GM19240 (cell line): ENCODE measurements at regions not wholly inside any gene's neighbourhood (a gene's known extent, or its start where the extent isn't known, plus 50 kb on each side); places are given as distances from the start of the nearest gene placed in this dataset.

ENCODE experiments used
- DNase-seq: peaks from one replicate; pipeline ENCODE4 v3.0.0; 2011; ENCODE audit warnings: low spot score; ENCODE audit not compliant: insufficient read length

DNA sequence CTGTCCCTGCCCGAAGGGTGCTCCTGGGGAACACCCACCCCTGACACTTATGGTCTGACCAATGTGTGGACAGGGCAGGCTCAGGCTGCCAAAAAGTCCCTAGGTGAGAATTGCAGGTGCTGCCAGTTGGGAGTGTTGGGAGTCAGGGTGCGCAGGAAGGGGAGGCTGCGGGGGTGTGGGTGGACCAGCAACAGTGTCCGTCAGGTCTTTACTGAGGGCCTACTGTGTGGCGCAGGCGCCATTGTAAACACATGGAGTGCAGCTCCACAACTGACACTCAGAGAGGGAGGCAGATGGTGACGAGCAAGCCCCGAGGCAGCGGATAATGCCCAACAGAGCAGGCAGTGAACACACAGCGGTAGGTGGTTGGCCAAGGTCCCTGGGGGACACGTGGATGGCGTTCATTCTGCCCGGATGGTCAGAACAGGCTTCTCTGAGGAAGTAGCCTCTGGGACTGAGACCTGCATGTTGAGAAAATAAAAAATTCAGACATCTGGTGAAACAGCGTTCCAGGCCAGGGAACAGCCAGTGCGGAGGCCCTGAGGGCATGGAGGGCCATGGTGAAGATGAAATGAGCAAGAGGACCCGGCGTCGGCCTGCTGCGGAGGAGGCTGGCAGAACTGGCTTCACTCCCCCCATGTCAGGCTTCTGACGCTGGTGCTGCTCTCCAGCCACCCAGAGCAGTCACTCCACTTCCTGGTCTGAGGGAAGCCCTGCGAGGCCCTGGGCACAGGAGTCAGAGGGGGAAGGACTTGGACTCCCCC, 136.2 kb upstream of the ZBTB40 start:
- no peak for DNase-seq

DNA sequence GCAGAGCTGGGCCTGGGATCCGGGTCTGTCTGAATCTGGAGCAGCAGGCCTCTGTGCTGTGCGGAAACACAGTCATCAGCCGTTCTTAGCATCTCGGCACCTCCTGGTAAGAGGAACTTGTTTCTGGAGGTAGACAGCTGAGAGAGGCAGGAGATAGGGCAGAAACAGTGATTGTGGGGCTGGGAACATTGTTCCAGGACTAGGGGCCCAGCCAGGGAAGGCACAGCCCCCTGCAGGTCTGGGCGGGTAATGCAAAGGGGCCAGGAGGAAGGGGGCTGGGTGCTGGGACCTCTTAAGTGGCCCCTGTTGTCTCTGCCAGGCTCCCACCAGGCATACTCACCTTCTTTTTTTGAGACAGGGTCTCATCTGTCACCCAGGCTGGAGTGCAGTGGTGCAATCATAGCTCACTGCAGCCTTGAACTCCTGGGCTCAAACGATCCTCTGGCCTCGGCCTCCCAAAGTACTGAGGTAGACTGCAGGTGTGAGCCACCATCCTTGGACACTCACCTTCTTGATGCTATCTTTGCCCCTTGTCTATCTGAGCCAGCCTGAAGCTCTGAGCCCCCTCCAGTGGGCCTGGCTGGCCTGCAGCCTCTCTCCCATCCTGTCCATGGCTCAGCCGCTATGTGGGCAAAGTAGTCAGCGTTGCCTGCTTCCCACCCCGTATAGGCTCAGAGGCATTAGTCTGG, 134.3 kb upstream of the ZBTB40 start:
- DNase-seq, result no peak

DNA sequence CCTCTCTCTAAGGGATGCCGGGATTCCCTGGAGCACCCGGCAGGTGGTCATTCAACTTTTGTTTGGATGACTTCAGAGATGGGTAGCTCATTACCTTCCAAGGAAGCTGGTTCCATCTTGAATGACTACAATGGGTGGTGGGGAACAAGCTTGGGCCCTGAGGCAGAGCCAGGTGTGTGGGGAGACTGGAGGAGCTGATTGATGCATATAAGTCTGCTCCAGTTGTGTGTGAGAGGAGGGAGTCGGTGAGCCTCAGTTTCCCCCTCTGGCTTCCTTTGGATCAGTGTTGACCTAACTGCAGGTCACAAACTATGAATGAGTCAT, 133.8 kb upstream of the ZBTB40 start:
- no peak for DNase-seq

DNA sequence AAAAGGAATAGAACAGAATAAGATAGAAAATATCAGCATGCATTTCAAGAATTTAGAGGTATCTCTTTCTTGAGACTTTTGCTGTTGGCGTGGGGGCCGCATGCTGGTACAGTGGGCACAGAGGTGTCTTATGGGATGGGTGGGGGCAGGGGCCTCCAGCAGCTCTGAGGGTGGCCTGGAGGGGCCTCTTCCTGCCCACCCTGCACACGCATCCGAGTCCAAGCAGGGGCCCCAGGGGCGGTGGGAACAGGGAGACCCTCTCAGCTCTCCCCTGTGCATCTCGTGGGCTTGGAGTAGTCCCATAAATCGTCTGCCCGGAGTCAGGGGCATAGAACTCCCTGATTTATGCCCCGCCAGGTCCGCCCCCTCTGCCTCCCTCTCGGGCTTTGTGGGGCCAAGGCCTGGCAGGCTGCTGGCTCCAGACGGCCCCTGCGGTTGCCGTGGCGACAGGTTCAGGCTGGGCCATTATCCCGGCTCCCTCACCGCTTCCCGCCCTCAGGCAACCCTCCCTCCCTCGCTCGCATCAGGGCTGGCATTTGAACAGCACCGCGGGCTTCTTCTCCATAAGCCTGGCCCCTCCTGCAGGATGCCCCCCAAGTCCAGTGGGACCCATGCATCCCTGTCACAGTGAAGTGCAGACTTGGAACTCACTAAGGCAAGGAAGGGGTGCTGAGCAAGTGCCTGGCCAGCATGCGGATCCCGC, 133.2 kb upstream of the ZBTB40 start:
- DNase-seq, result no peak

DNA sequence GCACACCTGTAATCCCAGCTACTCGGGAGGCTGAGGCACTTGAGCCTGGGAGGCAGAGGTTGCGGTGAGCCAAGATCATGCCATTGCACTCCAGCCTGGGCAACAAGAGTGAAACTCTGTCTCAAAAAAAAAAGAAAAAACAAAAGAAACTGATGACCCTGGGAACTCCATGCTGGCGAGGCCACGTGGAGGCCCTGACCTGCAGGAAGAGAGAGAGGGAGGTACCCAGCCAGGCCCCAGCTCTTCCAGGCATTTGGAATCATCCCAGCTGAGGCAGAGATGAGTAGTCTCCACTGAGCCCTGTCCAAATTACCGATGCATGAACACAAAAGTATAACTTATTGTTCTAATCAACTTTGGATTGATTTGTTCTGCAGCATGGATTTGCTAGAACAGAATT, 132.0 kb upstream of the ZBTB40 start:
- no peak for DNase-seq

DNA sequence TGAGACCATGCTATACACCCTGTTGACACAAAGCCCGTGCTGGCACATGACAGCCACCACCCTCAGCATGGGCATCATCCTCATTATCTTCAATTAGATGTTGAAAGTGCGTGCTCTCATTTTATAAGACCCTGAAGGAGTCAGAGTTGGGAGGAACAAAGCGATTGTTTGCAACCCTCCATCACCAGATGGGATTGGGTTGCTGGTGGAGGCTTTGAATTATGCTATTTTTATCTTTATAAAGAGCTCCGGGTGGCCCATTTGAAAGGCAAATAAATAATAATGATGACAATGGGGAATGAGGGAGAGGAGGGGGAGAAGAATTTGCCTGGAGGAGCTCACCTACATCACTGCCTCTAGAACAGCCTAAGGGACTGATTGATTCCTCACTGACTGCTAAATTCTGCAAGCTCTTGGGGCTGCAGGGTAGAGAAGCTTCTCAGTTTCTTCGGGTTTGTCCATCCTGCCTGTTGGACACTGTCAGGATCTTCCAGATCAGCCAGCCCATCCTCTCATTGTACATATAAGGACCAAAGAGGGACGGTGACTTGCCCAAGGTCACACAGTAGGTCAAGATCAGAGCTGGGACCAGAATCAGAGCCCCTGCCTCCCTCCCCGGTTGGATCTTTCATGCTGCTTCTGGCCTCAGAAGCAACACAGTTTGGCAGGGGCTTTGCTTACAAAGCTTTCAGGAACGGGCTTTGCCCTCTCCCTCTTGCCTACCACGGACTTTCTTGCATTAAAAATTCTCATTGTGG, 130.9 kb upstream of the ZBTB40 start:
- no peak for DNase-seq

DNA sequence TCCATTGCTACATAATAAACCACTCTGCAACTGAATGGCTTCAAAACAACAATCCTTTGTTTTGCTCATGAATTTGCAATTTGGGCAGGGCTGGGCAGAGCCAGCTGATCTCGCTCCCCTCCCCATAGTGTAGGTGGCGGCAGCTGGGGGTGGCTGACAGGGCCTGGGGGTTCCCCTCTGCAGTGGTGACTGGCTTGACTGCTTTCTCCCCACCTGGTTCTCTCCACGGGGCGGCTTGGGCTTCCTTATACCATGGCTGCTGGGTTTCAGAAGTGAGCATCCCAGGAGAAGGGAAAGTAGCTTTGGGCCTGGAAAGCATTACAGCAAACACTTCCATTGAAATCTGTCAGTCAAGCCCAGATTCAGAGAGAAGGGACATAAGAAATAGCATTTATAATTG, 129.7 kb upstream of the ZBTB40 start:
- DNase-seq, result no peak

DNA sequence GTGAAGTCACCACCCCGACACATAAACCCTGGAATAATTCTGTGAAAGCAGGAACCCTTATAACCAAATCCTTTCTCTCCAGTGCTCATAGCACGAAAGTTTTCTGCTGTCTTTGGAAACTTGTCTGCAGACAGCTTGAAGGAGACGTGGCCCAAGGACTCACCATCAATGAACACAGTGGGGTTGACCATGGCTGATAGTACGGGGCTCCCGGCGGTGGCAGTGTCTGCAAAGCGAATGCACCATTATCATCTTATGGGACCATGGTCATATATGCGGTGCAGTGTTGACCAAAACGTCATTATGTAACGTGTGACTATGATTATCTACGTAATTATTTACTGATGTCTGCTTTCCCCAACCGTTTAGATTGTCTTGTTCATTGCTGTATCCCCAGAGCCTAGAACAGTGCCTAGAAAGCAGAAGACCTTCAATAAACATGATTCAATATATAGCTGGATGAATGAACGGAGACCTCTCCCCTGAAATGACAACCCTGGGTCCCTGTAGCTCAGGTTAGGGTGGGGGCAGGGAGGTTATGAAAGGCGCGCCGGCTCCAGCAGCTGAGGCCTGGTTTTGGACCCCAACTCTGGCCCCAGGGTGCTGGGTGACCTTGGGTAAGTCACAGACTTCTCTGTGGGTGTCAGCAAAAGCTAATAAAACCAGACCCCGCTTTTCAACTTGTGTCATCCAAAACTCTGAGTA, 128.4 kb upstream of the ZBTB40 start:
- no peak for DNase-seq

DNA sequence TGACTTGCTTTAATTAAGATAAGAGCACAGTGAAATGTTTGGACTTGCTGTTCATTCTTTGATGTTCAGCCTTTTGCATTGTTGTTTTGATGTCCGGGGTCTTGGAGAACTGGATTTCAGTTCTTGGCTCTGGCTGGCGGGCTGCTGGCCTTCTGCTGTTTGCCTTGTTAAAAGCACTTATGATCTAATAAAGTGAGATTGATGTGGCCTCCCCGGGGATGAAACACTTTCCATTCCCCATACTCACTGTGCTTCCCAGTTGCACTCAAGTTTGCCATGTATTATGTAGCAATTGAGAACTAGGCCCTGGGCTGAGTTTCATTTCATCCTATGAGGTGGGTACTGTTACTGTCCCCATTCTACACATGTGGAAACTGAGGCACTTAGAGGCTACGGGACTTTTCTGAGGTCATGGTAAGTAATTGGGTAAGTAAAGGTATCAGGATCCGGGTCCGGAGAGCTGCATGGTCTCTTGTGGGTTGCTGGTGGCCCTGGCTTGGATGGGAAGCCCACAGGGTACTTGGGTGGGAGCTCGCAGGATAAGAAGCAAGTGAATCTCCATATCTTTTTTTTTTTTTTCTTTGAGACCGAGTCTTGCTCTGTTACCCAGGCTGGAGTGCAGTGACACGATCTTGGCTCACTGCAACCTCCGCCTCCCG, 127.7 kb upstream of the ZBTB40 start:
- no peak for DNase-seq

DNA sequence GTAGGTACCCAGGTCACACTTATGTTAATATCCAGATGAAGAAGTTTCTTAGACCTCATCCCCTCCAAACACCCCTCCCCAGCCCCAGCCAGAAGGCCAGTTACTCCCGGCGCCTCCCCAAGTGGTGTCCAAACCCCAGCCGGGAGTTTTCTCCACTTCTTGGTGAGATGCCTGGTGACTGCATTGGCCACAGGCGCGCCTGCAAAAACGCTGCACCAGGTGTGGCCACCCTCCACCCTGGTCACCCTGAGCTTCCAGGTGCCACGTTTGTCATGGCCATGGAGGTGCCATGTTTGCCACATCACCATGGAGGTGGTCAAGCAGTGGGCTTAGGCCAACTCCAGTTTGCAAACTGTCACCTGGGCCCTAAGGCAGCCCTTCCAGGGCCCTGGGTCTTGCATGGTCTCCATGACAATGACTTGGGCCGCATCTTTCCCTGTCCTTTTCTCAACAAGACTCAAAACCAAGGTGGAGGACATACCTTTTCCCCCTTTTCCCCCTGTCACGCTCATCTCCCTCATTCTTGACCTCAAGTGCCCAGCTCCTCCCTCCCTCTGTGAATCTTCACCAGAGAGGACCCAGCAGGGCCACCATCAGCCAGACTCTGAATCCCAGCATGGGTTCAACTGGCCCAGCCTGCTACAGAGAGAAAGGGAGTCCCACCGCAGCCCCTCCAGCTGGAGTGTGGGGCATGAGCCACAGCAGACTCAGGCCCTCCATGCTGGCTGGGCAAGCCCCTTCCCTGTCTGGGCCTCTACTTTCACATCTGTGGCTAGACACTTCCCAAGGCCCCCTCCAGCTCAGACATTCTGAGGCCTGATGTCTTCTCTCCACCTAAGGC, 125.9 kb upstream of the ZBTB40 start:
- DNase-seq, result no peak

DNA sequence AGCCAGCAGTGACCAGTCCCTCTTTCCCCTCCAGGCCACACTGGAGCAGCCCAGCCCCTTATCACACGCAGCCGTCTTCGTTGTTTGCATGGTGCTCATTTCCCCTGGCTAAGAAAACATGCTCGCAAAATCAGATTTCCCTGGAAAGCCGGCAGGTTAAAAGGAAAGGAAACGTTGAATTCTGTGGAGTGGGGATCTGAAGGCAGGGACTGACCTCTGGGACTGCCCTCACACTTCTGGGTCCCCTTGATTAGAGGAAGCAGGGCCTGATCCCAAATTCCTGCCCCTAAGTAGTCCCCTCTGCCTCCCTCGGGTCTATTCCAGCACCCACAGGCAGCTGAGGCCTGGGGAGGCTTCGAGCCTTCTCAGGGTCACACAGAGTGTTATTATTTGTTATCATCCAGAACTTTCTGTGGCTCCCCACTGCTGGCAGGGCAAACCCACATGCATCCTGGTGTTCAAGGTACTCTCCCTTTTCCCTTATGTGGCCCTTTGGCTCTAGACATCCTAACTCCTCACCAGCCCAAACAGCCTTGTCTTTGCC, 125.2 kb upstream of the ZBTB40 start:
- DNase-seq, result no peak

DNA sequence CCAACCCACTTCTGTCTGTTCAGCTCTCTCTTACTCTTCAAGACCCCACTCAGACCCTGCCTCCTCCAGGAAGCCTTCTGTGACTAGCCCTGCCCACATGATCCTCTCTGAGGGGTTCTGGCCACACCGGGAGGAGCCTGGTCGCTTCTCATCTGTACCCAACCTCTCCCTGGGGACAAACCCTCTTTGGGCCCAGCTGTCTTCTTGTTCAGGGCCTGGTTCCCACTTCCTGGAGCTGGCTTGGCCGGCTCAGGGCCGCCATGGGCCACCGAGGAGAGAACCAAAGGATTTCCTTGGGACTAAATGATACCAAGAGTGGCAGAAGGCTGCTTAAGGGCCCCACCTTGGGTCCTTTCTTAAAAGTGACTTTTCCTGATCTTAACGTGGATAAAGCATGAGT, 124.7 kb upstream of the ZBTB40 start:
- DNase-seq, result no peak

DNA sequence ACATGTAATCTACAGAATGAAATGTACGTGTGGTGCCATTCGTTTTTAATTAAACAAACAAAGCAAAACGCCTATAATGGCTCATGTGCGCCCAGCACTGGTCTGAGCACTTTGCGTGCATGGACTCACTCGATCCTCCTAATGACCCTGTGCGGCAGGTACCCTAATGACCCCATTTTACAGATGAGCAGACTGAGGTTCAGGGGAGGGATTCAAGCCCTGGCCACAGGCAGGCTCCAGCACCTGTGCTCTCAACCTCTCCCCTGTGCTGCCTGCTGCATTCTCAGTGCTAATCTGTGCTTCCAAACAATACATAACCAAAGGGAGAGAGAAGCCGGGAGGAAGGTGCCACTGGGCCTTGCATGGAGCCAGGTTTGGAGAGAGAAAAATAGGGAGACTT, 124.2 kb upstream of the ZBTB40 start:
- DNase-seq, result no peak

DNA sequence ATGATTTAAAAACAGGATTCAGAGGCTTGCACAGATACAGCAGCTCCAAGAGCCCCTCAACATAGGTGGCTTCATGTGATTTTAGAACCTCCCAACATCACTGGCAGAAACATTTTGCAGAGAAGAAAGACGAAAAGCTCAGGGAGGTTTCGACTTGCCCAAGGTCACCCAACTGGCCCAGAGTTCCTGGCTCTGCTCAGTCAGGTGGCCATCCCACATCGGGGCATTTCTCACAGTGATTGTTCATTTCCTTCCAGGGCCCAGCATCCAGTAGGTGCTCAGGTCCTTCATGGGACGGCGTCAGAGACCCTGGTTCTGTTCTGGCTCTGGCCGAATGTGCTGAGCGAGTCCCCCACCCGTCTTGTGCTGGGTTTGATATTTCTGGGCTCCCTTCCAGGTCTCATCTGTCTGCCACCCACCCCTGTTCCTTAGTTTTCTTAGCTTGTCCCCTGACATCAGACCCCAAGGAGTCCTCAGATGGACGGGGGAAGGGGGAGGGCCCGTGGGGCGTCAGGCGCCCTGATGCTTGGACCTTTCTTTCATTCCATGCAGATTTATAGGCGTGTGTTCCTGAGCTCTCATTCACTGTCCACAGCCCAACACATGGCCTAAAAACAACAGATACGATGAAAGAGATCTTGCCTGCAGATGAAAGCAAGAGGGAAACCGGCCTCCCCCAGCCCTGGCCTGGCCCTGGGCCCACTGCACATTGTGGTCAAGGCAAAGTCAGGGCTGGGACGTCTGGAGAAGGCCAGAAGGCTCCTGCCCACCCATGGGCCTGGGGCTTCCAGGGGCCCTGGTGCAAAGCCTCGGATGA, 123.1 kb upstream of the ZBTB40 start:
- no peak for DNase-seq

DNA sequence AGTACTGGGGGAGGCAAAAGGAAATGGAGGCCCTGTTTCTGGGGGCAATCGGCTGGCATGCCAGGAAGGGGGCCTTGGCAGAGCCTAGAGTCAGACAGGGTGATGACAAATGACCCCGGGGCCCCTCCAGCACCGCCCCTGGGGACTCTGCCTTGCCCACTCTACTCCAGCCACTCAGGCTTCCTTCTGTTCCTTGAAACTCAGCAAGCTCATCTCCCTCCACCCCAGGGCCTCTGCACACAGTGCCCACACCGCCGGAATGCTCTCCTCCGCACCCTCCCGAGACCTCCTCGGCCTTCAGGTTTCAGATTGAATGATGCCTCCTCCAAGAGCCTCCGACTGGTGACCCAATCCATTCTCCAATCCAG, 122.5 kb upstream of the ZBTB40 start:
- no peak for DNase-seq

DNA sequence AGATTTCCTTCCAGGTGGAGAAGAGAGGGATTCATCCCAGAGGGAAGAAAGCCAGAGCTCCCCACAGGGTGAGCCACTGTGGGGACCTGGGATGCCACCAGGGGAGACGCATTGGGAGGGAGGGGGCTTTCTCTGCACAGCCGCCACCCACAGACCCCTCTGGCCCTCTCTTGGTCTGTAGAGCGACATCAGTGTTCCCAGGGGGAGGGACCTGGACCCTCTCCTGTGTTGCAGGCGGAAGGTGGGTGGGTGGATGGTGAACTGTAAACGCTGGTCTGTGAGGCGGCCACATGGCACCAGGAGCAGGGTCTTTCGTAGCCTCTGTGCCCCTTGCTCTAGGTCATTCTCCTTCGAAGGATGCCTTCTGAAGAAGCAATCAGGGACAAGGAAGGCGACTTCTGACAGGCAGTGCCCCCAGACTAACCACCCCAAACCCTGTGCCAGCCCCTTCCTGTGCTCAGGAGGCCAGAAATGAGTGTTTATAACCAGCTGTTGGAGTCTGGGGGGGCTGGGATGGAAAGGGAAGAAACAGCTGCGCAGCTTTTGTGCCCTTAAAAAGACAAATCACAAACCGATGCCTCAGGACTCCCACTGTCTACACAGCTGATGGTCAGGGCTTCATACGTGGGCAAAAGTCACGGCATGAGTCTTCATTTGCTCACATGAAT, 121.4 kb upstream of the ZBTB40 start:
- DNase-seq, result no peak

DNA sequence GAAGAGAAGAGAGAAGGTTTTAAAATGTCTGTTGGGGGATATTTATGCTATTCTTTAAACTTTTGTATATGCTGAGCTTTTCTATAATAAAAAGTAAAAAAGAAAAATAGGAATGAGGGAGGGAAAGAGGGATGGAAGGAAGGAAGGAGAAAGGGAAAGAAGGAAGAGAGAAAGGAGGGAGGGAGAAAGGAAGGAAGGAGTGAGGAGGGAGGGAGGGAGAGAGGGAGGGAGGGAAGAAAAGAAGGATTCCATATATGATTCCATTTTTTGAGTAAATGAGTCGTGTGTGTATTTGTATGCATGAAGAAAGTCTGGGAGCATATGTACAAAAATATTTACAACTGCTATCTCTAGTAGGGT, 120.9 kb upstream of the ZBTB40 start:
- DNase-seq, result no peak

DNA sequence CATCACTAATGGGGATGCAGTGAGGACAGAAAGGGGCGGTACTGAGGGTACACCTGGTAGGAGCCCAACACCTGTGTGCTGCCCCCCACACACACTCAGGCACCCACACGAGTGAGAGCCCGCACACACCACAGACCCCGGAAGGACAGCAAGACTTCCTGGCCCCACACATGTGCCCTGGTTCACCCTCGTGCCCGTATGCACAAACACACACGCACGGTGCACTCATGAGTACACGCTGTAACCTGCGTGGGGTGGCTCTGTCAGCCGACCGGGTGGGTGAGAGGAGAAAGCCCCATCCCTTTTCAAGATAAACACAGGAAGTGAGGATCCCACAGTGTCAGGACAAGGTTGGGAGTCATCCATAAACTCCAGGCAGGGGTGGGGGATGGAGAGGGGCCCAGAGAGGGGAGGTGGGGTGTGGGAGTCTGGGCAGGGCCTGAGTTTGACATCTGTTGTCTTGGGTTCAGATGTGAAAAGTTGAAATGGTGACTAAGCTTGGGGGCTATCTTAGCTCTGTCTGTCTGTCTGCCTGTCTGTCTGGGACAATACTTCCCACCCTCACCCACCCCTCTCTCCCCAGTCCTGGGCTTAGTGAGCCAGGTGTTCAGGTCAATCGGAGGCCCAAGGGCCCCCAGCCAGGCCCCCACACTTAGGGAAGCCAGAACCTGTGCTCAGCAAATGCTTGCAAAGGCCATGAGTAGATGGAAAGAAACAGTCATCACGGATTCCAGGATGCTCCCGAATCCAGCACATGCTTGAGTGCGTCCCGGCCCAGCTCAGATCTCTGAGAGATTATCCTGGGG, 119.8 kb upstream of the ZBTB40 start:
- no peak for DNase-seq
